ENCODE measurements at regions not wholly inside any gene's neighbourhood (a gene's known extent, or its start where the extent isn't known, plus 50 kb on each side); places are given as distances from the start of the nearest gene placed in this dataset.
"Not testable (repeated sequence)": the region's sequence is repeated elsewhere in the genome, so short reads cannot be mapped to it uniquely, and the experiment has no call there.

- no peak for FAIRE-seq
- no peak for DNase-seq (ENCODE audit: low spot score)
Measured at GRCh38 chr13:42477596-42478190, 96.3 kb upstream of the TNFSF11 start.

GRCh38 chr13:42478531-42479156, 95.3 kb upstream of the TNFSF11 start:
- FAIRE-seq = no peak

DNA sequence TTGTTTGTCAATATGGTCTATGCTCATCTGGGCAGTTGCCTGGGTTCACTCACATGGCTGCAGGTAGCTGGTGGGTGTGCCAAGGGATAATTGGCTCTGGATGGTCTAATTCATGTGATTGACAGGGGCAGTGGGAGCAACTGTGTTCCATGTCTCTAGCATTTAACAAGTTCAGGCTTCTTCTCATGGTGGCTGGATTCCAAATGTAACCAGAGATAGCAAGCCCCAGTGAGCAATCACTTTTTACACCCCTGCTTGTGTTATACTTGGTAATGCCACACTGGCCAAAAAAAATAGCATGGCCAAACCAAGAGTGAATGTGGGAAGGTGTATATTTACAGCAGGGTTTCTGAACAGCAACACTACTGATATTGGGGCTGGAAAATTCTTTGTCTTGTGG, 89.6 kb upstream of the TNFSF11 start:
- no peak for FAIRE-seq
- DNase-seq (ENCODE audit: low spot score) = no peak

More at GRCh38 chr13:42478531-42479156, 95.3 kb upstream of the TNFSF11 start:
- no peak for DNase-seq (ENCODE audit: low spot score)

- DNase-seq (ENCODE audit: low spot score) = no peak
- no peak for FAIRE-seq
Measured at GRCh38 chr13:42485272-42485671, 88.7 kb upstream of the TNFSF11 start.

DNA sequence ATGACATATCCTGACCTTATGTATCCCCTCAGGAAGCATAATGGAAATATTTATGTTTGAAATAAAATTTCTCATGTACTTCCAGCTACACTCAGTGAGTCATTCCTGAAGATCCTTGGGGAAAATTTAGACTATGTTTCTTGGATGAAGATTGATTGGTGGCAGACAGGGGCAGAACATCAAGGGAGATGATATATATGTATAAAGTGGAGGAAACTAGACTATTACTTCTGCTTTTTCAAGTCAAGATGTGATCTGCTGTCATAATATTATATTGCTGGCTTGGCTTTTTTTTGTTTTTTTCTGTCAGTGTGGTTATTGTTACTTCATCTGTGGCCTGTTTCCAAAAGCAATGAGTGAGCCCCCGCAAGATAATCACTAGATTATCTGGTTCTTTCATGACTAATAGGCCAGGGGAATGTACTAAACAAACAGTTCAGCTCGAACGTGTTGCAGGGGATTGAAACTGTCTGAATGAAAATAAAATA, 87.2 kb upstream of the TNFSF11 start:
- FAIRE-seq (peak; percentile 52), DNase-seq (ENCODE audit: low spot score) (peak; percentile 63)

- DNase-seq (ENCODE audit: low spot score) (no peak), FAIRE-seq (no peak)
Measured at GRCh38 chr13:42487221-42487620, 86.7 kb upstream of the TNFSF11 start.

GRCh38 chr13:42490676-42491075, 83.3 kb upstream of the TNFSF11 start:
- no peak for FAIRE-seq

DNA sequence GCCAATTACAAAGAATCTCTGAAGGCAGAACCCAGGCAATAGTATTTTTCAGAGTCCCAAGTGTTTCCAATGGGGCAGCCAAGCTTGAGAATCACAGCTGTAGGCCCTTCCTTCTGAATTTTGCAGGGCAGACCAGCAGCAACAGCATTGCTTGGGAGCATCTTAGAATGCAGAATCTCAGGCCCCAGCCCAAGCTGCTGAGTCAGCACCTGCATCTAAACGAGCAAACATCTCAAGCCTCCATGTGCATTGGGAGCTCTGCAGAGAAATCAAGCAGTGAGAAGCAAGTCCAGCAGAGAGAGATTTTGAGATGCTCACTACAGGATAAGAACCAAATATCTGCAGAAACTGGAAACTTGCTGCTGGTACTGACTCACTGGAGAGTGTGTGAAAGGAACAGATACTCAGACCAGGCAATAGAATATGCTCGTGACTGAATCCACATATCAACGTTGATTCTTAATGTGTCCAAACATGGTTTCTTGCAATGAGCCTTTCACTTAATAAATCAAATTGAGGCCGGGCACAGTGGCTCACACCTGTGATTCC, 81.5 kb upstream of the TNFSF11 start:
- DNase-seq (ENCODE audit: low spot score) (no peak), FAIRE-seq (no peak)

More at GRCh38 chr13:42490676-42491075, 83.3 kb upstream of the TNFSF11 start:
- DNase-seq (ENCODE audit: low spot score) = no peak

DNA sequence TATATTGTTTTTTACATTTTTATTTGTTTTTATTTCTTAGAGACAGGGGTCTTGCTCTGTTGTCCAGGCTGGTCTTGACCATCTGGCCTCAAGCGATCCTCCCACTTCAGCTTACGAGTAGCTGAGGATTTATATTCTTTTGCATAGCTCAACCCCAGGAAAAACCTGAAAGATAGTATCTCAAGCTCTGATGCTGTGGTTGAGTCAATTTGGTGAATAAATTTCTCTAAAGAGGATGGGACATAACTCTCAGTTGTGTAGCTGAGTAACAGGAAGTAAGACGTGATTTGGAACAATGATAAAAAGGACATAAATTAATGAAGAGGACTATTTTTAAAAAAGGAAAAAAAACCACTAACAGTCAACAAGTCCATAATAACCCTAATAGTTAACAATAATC, 79.8 kb upstream of the TNFSF11 start:
- DNase-seq (ENCODE audit: low spot score) (no peak), FAIRE-seq (no peak)

DNA sequence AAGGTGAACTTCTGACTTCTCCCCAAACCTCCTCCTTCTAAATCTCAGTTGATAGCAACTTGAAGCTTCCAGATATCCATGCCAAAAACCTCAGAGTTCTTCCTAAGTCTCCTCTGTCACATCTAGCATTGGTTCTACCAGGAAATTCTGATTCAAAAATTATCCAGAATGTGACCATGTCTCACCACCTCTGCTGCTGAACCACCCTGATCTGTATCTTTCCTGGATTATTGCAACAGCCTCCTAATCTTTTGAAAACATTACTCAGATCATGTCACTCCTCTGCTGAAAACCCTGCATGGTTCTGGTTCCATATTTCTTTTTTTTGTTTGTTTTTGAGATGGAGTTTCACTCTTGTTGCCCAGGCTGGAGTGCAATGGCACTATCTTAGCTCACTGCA, 78.7 kb upstream of the TNFSF11 start:
- FAIRE-seq (no peak), DNase-seq (ENCODE audit: low spot score) (no peak)

- DNase-seq (ENCODE audit: low spot score) (no peak), FAIRE-seq (no peak)
Measured at GRCh38 chr13:42495751-42496150, 78.2 kb upstream of the TNFSF11 start.

- not testable (repeated sequence) for DNase-seq (ENCODE audit: low spot score); FAIRE-seq
Measured at GRCh38 chr13:42496926-42497554, 76.9 kb upstream of the TNFSF11 start.

GRCh38 chr13:42497798-42498197, 76.2 kb upstream of the TNFSF11 start:
- FAIRE-seq (no peak), DNase-seq (ENCODE audit: low spot score) (peak; percentile 40)

DNA sequence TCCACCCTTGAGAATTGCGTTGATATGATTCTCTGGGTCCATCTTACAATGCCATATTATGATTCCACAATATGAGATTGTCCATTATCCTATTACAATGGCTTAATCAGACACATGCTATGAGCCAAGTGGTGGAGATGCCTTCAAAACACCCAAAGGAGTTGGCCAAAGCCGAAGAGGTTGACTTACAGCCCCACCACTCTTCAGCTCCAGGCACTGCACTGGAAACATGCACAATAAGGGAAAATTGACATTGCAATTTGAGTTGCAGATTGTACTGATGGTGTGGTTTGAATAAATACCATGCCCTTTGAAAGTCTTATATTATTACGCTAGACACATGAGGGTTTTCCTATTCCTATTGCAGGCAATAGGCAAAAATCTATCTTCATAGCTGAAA, 75.4 kb upstream of the TNFSF11 start:
- FAIRE-seq = no peak
- no peak for DNase-seq (ENCODE audit: low spot score)

All from RCC 7860 (cell line).